ENCODE measurements at regions not wholly inside any gene's neighbourhood (a gene's known extent, or its start where the extent isn't known, plus 50 kb on each side); places are given as distances from the start of the nearest gene placed in this dataset.

DNA sequence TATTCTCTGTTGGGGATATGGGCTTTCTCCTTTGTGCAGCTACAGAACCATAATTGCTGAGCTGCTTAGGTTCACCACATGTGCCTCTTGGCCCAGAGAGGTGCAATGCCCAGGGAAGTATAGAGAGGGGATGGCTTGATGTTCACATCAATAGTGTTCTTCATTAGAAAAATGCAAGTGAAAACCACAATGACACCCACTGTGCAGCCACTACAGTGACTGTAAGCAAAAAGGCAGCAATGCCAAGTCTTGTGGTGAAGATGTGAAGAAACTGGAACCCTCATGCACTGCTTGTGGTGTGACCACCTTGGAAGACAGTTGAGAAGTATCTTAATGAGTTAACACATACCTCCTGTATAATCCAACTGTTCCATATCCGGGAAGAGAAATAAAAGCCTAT is 318.9 kb upstream of the ZMIZ1 start:
- TF ChIP-seq CTCF (conservative IDR thresholded peaks at IDR 0.05; ENCODE audit: low read depth, low read length) (no peak), EZH2 (IDR thresholded peaks at IDR 0.05; ENCODE audit: borderline replicate concordance, low read depth, low read length, poor library complexity, severe bottlenecking) (no peak)
